ENCODE measurements at regions not wholly inside any gene's neighbourhood (a gene's known extent, or its start where the extent isn't known, plus 50 kb on each side); places are given as distances from the start of the nearest gene placed in this dataset.

- no peak overlapping the region for H3K4me2 ChIP-seq
- H3K4me1 ChIP-seq (ENCODE audit: insufficient read depth), result no peaks in the 10 kb centered on the region
- H3K36me3 ChIP-seq (replicated peaks; ENCODE audit: insufficient read depth, low read depth), result no peaks in the 10 kb centered on the region
- H3K27ac ChIP-seq, result no peak overlapping the region
- H3K9me3 ChIP-seq (ENCODE audit: low read depth), result no peaks in the 10 kb centered on the region
- no peak for DNase-seq (ENCODE audit: low spot score)
- H4K20me1 ChIP-seq (ENCODE audit: insufficient read depth, poor library complexity, severe bottlenecking), result no peaks in the 10 kb centered on the region
- H2AFZ ChIP-seq, result no peak overlapping the region
- TF ChIP-seq CTCF (IDR thresholded peaks at IDR 0.05; ENCODE audit: poor library complexity) (no peak), EZH2phosphoT487 (IDR thresholded peaks at IDR 0.05; ENCODE audit: low read depth, severe bottlenecking, unreplicated experiment) (no peak), EZH2 (IDR thresholded peaks at IDR 0.05; ENCODE audit: borderline replicate concordance) (no peak)
- peaks cover 46% of the 10 kb centered on the region for H3K79me2 ChIP-seq
- H3K27me3 ChIP-seq, result no peaks in the 10 kb centered on the region
- no peaks in the 10 kb centered on the region for H3K9me2 ChIP-seq (replicated peaks; ENCODE audit: insufficient read depth)
- 92% methylated on average over 8 of the region's 8 CpGs for WGBS (ENCODE audit: low lambda C conversion rate, missing lambda C conversion rate)
- H3K4me3 ChIP-seq, result no peak overlapping the region
Measured at GRCh38 chr15:62444104-62445022, 279.3 kb upstream of the C2CD4B start.

- WGBS (ENCODE audit: low lambda C conversion rate, missing lambda C conversion rate), result 77% methylated on average over 2 of the region's 2 CpGs
- DNase-seq (ENCODE audit: low spot score), result no peak
Measured at GRCh38 chr15:62445244-62445643, 280.2 kb upstream of the C2CD4B start.

GRCh38 chr15:62446984-62447383 is 281.9 kb upstream of the C2CD4B start:
- peaks cover 42% of the 10 kb centered on the region for H3K79me2 ChIP-seq
- no peaks in the 10 kb centered on the region for H3K27me3 ChIP-seq
- DNase-seq (ENCODE audit: low spot score), result no peak
- H3K9me2 ChIP-seq (replicated peaks; ENCODE audit: insufficient read depth), result no peaks in the 10 kb centered on the region
- TF ChIP-seq EZH2phosphoT487 (IDR thresholded peaks at IDR 0.05; ENCODE audit: low read depth, severe bottlenecking, unreplicated experiment) (no peak), EZH2 (IDR thresholded peaks at IDR 0.05; ENCODE audit: borderline replicate concordance) (no peak), CTCF (IDR thresholded peaks at IDR 0.05; ENCODE audit: poor library complexity) (no peak)
- no peak overlapping the region for H3K27ac ChIP-seq
- 79% methylated on average over 5 of the region's 5 CpGs for WGBS (ENCODE audit: low lambda C conversion rate, missing lambda C conversion rate)
- no peaks in the 10 kb centered on the region for H3K36me3 ChIP-seq (replicated peaks; ENCODE audit: insufficient read depth, low read depth)
- no peak overlapping the region for H2AFZ ChIP-seq
- no peaks in the 10 kb centered on the region for H3K4me1 ChIP-seq (ENCODE audit: insufficient read depth)
- H3K4me3 ChIP-seq, result no peak overlapping the region
- H4K20me1 ChIP-seq (ENCODE audit: insufficient read depth, poor library complexity, severe bottlenecking), result no peaks in the 10 kb centered on the region
- H3K9me3 ChIP-seq (ENCODE audit: low read depth), result no peaks in the 10 kb centered on the region
- no peak overlapping the region for H3K4me2 ChIP-seq

More at GRCh38 chr15:62445244-62445643, 280.2 kb upstream of the C2CD4B start:
- Histone ChIP-seq H3K36me3 (replicated peaks; ENCODE audit: insufficient read depth, low read depth) (no peaks in the 10 kb centered on the region), H3K79me2 (peaks cover 46% of the 10 kb centered on the region), H3K4me3 (no peak overlapping the region), H4K20me1 (ENCODE audit: insufficient read depth, poor library complexity, severe bottlenecking) (no peaks in the 10 kb centered on the region), H3K27ac (no peak overlapping the region), H3K4me1 (ENCODE audit: insufficient read depth) (no peaks in the 10 kb centered on the region), H3K27me3 (no peaks in the 10 kb centered on the region), H2AFZ (no peak overlapping the region), H3K9me3 (ENCODE audit: low read depth) (no peaks in the 10 kb centered on the region), H3K4me2 (no peak overlapping the region), H3K9me2 (replicated peaks; ENCODE audit: insufficient read depth) (no peaks in the 10 kb centered on the region)
- TF ChIP-seq CTCF (IDR thresholded peaks at IDR 0.05; ENCODE audit: poor library complexity), result no peak
- no peak for TF ChIP-seq EZH2 (IDR thresholded peaks at IDR 0.05; ENCODE audit: borderline replicate concordance)
- no peak for TF ChIP-seq EZH2phosphoT487 (IDR thresholded peaks at IDR 0.05; ENCODE audit: low read depth, severe bottlenecking, unreplicated experiment)
